Activated CD8-positive, alpha-beta T cell treated with anti-CD3 and anti-CD28 coated beads for 36 hours (primary cell): ENCODE measurements at regions not wholly inside any gene's neighbourhood (a gene's known extent, or its start where the extent isn't known, plus 50 kb on each side); places are given as distances from the start of the nearest gene placed in this dataset.

Source experiments
- ATAC-seq: fragments of 200-7000 bp; cut with Tn5 transposase; one replicate; pipeline ENCODE4 v1.10.0; 2021; ENCODE audit warnings: mild to moderate bottlenecking, moderate library complexity
- CTCF ChIA-PET: fragments of 350-600 bp; sonication (Branson Sonifier 250); formaldehyde crosslinking; loops from one replicate; lab custom pipeline; 2021; ENCODE audit warnings: antibody characterized with exemption; lab: Charles Lee
- POLR2A ChIA-PET: fragments of 350-600 bp; sonication (Branson Sonifier 250); formaldehyde crosslinking; loops from one replicate; lab custom pipeline; 2021; ENCODE audit warnings: antibody characterized with exemption; lab: Charles Lee
- DNase-seq: peaks from one replicate; pipeline ENCODE4 v3.0.0-alpha.2; 2020
- H3K27ac Mint-ChIP-seq: one replicate; pipeline ENCODE4 v1.8.0; 2021; ENCODE audit warnings: mild to moderate bottlenecking, mixed read lengths
- H3K27me3 Mint-ChIP-seq: one replicate; pipeline ENCODE4 v1.8.0; 2021; ENCODE audit warnings: mixed read lengths
- H3K36me3 Mint-ChIP-seq: one replicate; pipeline ENCODE4 v1.8.0; 2021; ENCODE audit warnings: low read depth, mixed read lengths
- H3K4me1 Mint-ChIP-seq: one replicate; pipeline ENCODE4 v1.8.0; 2021; ENCODE audit warnings: low read depth, mixed read lengths
- H3K4me3 Mint-ChIP-seq: one replicate; pipeline ENCODE4 v1.8.0; 2021; ENCODE audit warnings: mild to moderate bottlenecking, moderate library complexity, mixed read lengths
- H3K9me3 Mint-ChIP-seq: one replicate; pipeline ENCODE4 v1.8.0; 2021; ENCODE audit warnings: mixed read lengths
- CTCF ChIP-seq: fragments of 200-600 bp; IDR thresholded peaks from one replicate; pipeline ENCODE4 v1.8.0; 2022; ENCODE audit warnings: antibody characterized with exemption, mild to moderate bottlenecking
- intact Hi-C: fragments of 100-400 bp; cut with micrococcal nuclease; formaldehyde crosslinking; loops from one replicate; pipeline ENCODE4 v1.10.0; 2022

GRCh38 chr5:66520854-66521253, 75.3 kb upstream of the MAST4 start:
- CTCF ChIA-PET = no interaction called here
- no peaks in the 10 kb centered on the region for H3K4me1 Mint-ChIP-seq
- no peak for TF ChIP-seq CTCF
- H3K9me3 Mint-ChIP-seq = peaks cover 9% of the 10 kb centered on the region
- intact Hi-C loops = no loop called here
- H3K27me3 Mint-ChIP-seq = peaks cover 6% of the 10 kb centered on the region
- POLR2A ChIA-PET = no interaction called here
- DNase-seq (no peak), ATAC-seq (no peak)
- no peak overlapping the region for H3K27ac Mint-ChIP-seq
- H3K36me3 Mint-ChIP-seq = peaks cover 1% of the 10 kb centered on the region
- H3K4me3 Mint-ChIP-seq = no peak overlapping the region

DNA sequence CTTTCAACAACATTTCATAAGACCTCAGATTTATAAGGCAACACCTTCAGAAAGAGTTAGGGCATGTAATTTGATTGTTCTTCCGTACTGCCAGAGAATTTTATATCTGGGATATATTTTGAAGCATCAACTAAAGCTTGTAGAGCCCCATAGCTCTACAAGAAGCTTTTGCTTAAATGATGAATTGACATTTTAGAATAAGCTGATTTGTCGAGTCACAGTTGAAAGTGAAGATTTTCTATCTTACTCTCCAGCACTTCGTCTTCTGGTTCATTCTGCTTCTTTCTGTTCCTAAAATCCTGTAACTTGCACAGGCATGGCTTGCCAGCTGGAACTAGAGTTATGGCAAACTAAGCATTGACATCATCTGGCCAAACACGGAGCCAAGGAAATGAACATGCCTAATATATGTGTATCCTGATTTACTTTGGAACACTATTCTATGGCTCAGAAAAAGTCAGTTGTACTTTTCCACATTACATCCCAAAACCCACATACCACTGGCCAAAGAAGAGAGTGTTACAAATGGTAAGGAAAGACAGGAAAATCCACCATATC, 68.6 kb upstream of the MAST4 start:
- ChIA-PET CTCF (no interaction called here), POLR2A (no interaction called here)
- Mint-ChIP-seq H3K4me3 (no peak overlapping the region), H3K4me1 (no peaks in the 10 kb centered on the region), H3K9me3 (no peaks in the 10 kb centered on the region), H3K27ac (no peak overlapping the region), H3K36me3 (no peaks in the 10 kb centered on the region), H3K27me3 (peaks cover 13% of the 10 kb centered on the region)
- ATAC-seq (no peak), DNase-seq (no peak)
- intact Hi-C loops = no loop called here
- no peak for TF ChIP-seq CTCF

DNA sequence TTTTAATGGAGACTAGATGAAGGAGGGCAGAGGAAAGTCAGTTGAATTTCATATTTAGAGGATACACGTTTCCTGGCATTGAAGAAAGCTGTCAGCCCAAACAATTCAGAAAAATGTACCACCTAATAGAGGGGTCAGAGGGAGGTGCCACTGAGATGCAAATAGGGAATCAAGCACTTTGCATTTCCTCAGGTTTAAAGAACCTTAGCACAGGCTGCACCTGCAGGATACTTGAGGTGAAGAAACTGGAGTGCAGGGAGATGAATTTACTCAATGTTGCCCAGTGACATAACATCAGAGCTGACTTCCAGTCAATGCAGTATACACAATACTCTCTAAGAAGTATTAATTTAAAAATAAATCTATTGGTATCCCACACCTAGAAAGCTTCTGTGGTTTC, 67.0 kb upstream of the MAST4 start:
- TF ChIP-seq CTCF = no peak
- CTCF ChIA-PET = no interaction called here

DNA sequence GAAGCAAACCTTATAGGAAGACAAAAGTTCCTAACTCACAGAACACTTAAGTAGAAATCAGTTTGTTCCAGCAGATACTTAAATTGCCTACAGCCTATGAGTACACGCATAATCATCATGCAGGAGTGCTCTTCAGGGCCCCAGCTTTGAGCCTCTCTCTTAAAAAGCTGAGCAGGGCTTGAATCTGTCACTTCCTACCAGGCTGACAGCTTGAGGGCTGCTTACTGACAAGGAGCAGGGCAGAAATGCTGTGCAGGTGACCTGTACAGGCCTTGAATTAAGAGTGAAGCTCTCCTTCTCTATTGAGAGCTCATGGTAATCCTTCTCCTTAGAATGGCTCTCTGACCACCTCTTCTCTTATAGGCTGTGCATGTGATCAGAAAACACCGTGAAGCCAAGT, 66.5 kb upstream of the MAST4 start:
- H3K4me3 Mint-ChIP-seq = no peak overlapping the region
- no peak for TF ChIP-seq CTCF
- H3K27me3 Mint-ChIP-seq = peaks cover 9% of the 10 kb centered on the region
- no peak overlapping the region for H3K27ac Mint-ChIP-seq
- DNase-seq = no peak
- ChIA-PET POLR2A (no interaction called here), CTCF (no interaction called here)
- H3K4me1 Mint-ChIP-seq = no peaks in the 10 kb centered on the region
- no peak for ATAC-seq
- no peaks in the 10 kb centered on the region for H3K9me3 Mint-ChIP-seq
- no peaks in the 10 kb centered on the region for H3K36me3 Mint-ChIP-seq
- intact Hi-C loops = no loop called here

More for the DNA sequence above, 67.0 kb upstream of the MAST4 start:
- H3K27me3 Mint-ChIP-seq = peaks cover 9% of the 10 kb centered on the region
- ATAC-seq = no peak
- DNase-seq = no peak
- POLR2A ChIA-PET = no interaction called here
- H3K9me3 Mint-ChIP-seq = no peaks in the 10 kb centered on the region
- H3K36me3 Mint-ChIP-seq = no peaks in the 10 kb centered on the region
- no peak overlapping the region for H3K27ac Mint-ChIP-seq
- H3K4me1 Mint-ChIP-seq = no peaks in the 10 kb centered on the region
- H3K4me3 Mint-ChIP-seq = no peak overlapping the region
- intact Hi-C loops = no loop called here

- DNase-seq (no peak), ATAC-seq (no peak)
- Mint-ChIP-seq H3K27me3 (peaks cover 10% of the 10 kb centered on the region), H3K9me3 (no peaks in the 10 kb centered on the region), H3K4me1 (peaks cover 5% of the 10 kb centered on the region), H3K4me3 (no peak overlapping the region), H3K36me3 (no peaks in the 10 kb centered on the region), H3K27ac (no peak overlapping the region)
- TF ChIP-seq CTCF = no peak
- POLR2A ChIA-PET = no interaction called here
- CTCF ChIA-PET = no interaction called here
- intact Hi-C loops = no loop called here
Measured at GRCh38 chr5:66538126-66538525, 58.1 kb upstream of the MAST4 start.
